Pons (tissue), 1 donor: ENCODE measurements at regions not wholly inside any gene's neighbourhood (a gene's known extent, or its start where the extent isn't known, plus 50 kb on each side); places are given as distances from the start of the nearest gene placed in this dataset.
A peak's percentile ranks its signal among the peaks of the same experiment; 100 is the strongest.

Source experiments
- DNase-seq: peaks from one replicate; pipeline ENCODE4 v3.0.0-alpha.2; 2016; ENCODE audit warnings: low spot score

DNA sequence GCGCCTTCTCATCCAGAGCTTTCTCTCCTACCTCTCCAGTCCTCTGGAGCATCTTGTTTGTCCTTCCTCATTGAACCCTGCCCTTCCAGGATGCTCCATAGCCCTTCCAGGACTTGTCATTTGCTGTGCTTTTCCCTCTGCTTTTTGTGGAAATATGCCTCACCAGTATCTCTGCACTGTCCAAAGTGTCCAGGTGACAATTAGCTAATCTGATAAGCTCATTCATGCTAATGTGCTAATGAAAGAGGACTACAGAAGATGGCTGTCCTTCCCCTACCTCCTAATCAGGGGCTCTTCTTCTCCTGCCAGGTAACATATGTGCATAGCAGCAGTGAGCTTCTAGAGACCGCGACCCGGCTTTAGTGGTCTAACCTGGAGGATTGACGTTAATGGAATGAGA, 58.4 kb upstream of the OTX2 start:
- no peak for DNase-seq

GRCh38 chr14:56862836-56863235, 52.6 kb upstream of the OTX2 start:
- DNase-seq, result peak; percentile 12

GRCh38 chr14:56860441-56860840, 50.2 kb upstream of the OTX2 start:
- DNase-seq, result no peak
